K562 (cell line): ENCODE measurements at regions not wholly inside any gene's neighbourhood (a gene's known extent, or its start where the extent isn't known, plus 50 kb on each side); places are given as distances from the start of the nearest gene placed in this dataset.

ENCODE experiments used
- ATAC-seq: fragments of 200-7000 bp; cut with Tn5 transposase; 3 replicates; pipeline ENCODE4 v1.9.1; 2020; ENCODE audit warnings: moderate library complexity
- BruUV-seq: library from RNA; stranded (reverse); fragments of 400-500 nt; replicated peaks from 2 replicates; lab custom pipeline; 2021; lab: Mats Ljungman, UMichigan
- CTCF ChIA-PET: fragments of 300-600 bp; formaldehyde crosslinking; extraction: SDS; loops from one replicate; lab custom pipeline; 2021; ENCODE audit warnings: low intra/inter-chr PET ratio; lab: Yijun Ruan, JAX
- POLR2A ChIA-PET: fragments of 300-600, 350-650 bp; sonication (Branson Sonifier 250); formaldehyde crosslinking; extraction: SDS; loops from one replicate; lab custom pipeline; 2021; ENCODE audit warnings: antibody characterized with exemption, inconsistent platforms; lab: Yijun Ruan, JAX
- DNase-seq, 4 experiments: peaks; one replicate each; pipeline versions ENCODE4 v3.0.0 to v3.0.0-alpha.2; 2011 to 2018; ENCODE audit warnings: low spot score in 3 of 4, mixed read lengths in 3 of 4; ENCODE audit errors: extremely low read depth in 1 of 4
- FAIRE-seq: peaks from 2 replicates; lab custom pipeline; 2011; peaks lifted over from hg19 to GRCh38; lab: Jason Lieb, UNC
- H2AFZ ChIP-seq: 2 replicates; pipeline ENCODE4 v1.6.0; 2011; ENCODE audit warnings: low read depth, low read length, control low read depth, inconsistent platforms
- H3K27ac ChIP-seq: fragments of 200-600 bp; 3 replicates; pipeline ENCODE4 v1.8.0; 2011; ENCODE audit warnings: low read depth, mild to moderate bottlenecking, control low read depth, inconsistent platforms, low read length, moderate library complexity, mixed read lengths; ENCODE audit errors: extremely low read depth
- H3K27me3 ChIP-seq, 2 experiments: fragments of 300-600 bp in 1 of 2; 2 replicates in 1 of 2; 3 replicates in 1 of 2; pipeline versions ENCODE4 v1.6.0 to v1.8.0; 2011; ENCODE audit warnings: inconsistent platforms in 2 of 2, low read length in 2 of 2, mild to moderate bottlenecking in 1 of 2, mixed read lengths in 1 of 2, moderate library complexity in 1 of 2; ENCODE audit not compliant: control insufficient read depth in 2 of 2, insufficient read depth in 2 of 2
- H3K36me3 ChIP-seq: fragments of 300-600 bp; 3 replicates; pipeline ENCODE4 v1.8.0; 2011; ENCODE audit warnings: mild to moderate bottlenecking, low read length, inconsistent platforms; ENCODE audit not compliant: control insufficient read depth, insufficient read depth
- H3K4me1 ChIP-seq, 2 experiments: fragments of 200-600 bp in 1 of 2; replicated peaks in 1 of 2; 2 replicates in 1 of 2; 3 replicates in 1 of 2; pipeline versions ENCODE4 v1.5.1 to v1.8.0; 2011; ENCODE audit warnings: inconsistent platforms in 2 of 2, low read length in 2 of 2, mild to moderate bottlenecking in 1 of 2, mixed read lengths in 1 of 2, moderate library complexity in 1 of 2; ENCODE audit not compliant: control insufficient read depth in 2 of 2, insufficient read depth in 2 of 2
- H3K4me2 ChIP-seq: 2 replicates; pipeline ENCODE4 v1.6.1; 2011; ENCODE audit warnings: low read length, control low read depth, inconsistent platforms, mixed read lengths; ENCODE audit not compliant: insufficient read depth
- H3K4me3 ChIP-seq: fragments of 200-600 bp; sonication (generic), shearing (Covaris generic); 2 replicates; pipeline ENCODE4 v1.5.1; 2016; ENCODE audit warnings: control low read depth, inconsistent platforms
- H3K79me2 ChIP-seq: fragments of 200-600 bp; 3 replicates; pipeline ENCODE4 v1.8.0; 2011; ENCODE audit warnings: low read length, inconsistent platforms; ENCODE audit not compliant: control insufficient read depth, insufficient read depth
- H3K9ac ChIP-seq, 2 experiments: 2 replicates each; pipeline versions ENCODE4 v1.6.0 to v1.6.1; 2011; ENCODE audit warnings: low read depth in 2 of 2, low read length in 2 of 2, control low read depth in 1 of 2, inconsistent platforms in 1 of 2, mild to moderate bottlenecking in 1 of 2, mixed read lengths in 1 of 2; ENCODE audit not compliant: insufficient read depth in 1 of 2
- H3K9me1 ChIP-seq: one replicate; pipeline ENCODE4 v1.6.0; 2011; ENCODE audit warnings: inconsistent platforms, mild to moderate bottlenecking, low read length, moderate library complexity; ENCODE audit not compliant: control insufficient read depth, insufficient read depth
- H3K9me3 ChIP-seq: replicated peaks from 2 replicates; pipeline ENCODE4 v1.5.1; 2011; ENCODE audit warnings: low read depth, low read length, inconsistent platforms; ENCODE audit not compliant: control insufficient read depth, insufficient read depth
- H4K20me1 ChIP-seq: replicated peaks from 2 replicates; pipeline ENCODE4 v1.6.1; 2011; ENCODE audit warnings: low read length, inconsistent platforms, mixed read lengths; ENCODE audit not compliant: control insufficient read depth, insufficient read depth
- DDX20 ChIP-seq: fragments of 450-650 bp; IDR thresholded peaks from 2 replicates; pipeline ENCODE4 v1.6.1; 2016; ENCODE audit warnings: missing genetic modification characterization, low read depth, mild to moderate bottlenecking, missing compliant biosample characterization, moderate library complexity
- GTF2F1 ChIP-seq: IDR thresholded peaks from 2 replicates; pipeline ENCODE4 v1.6.1; 2011; ENCODE audit warnings: low read depth, low read length, improper control_type of control experiment
- HDAC1 ChIP-seq, 2 experiments: fragments of 450-650 bp; IDR thresholded peaks; 2 replicates each; pipeline ENCODE4 v1.6.1; 2016 to 2017; ENCODE audit warnings: inconsistent platforms in 1 of 2, mild to moderate bottlenecking in 1 of 2, moderate library complexity in 1 of 2
- RCOR1 ChIP-seq, 2 experiments: IDR thresholded peaks; 2 replicates each; pipeline ENCODE4 v1.6.1; 2012; ENCODE audit warnings: low read depth in 2 of 2, low read length in 2 of 2, borderline replicate concordance in 1 of 2, improper control_type of control experiment in 1 of 2
- SAP30 ChIP-seq: fragments of 200-600 bp; sonication (generic); IDR thresholded peaks from 2 replicates; pipeline ENCODE4 v1.6.1; 2012; ENCODE audit warnings: borderline replicate concordance, low read depth, mild to moderate bottlenecking, moderate library complexity, low read length, control low read depth, inconsistent platforms; ENCODE audit not compliant: insufficient read depth, poor library complexity, severe bottlenecking
- SRSF1 ChIP-seq: fragments of 200-400 bp; formaldehyde crosslinking; IDR thresholded peaks from 2 replicates; pipeline ENCODE4 v1.6.1; 2017; ENCODE audit warnings: mild to moderate bottlenecking, low read depth, low read length, moderate library complexity
- TAL1 ChIP-seq: fragments of 450-650 bp; IDR thresholded peaks from 2 replicates; pipeline ENCODE4 v1.6.1; 2016; ENCODE audit warnings: mild to moderate bottlenecking
- TRIM28 ChIP-seq: fragments of 450-650 bp; IDR thresholded peaks from 2 replicates; pipeline ENCODE4 v1.6.1; 2017
- XRCC4 ChIP-seq: IDR thresholded peaks from one replicate; pipeline ENCODE4 v1.6.1; 2011; ENCODE audit not compliant: insufficient read depth, insufficient read length; ENCODE audit errors: extremely low read depth
- ZBTB7A ChIP-seq: IDR thresholded peaks from 2 replicates; pipeline ENCODE4 v1.6.1; 2011; ENCODE audit warnings: low read depth, mild to moderate bottlenecking, low read length, moderate library complexity, borderline replicate concordance; ENCODE audit not compliant: control insufficient read depth
- ZNF224 ChIP-seq: sonication (generic); formaldehyde crosslinking; IDR thresholded peaks from 2 replicates; pipeline ENCODE4 v1.8.0; 2022; ENCODE audit warnings: mild to moderate bottlenecking, missing genetic modification reagents
- WGBS: fragments of 100-300 bp; shearing (Covaris generic); methylation state at CpG from one replicate; pipeline ENCODE4 v1.1.6; 2016; ENCODE audit warnings: low coverage, mixed read lengths; ENCODE audit not compliant: insufficient coverage; ENCODE audit errors: missing lambda C conversion rate; 5-methylcytosine and 5-hydroxymethylcytosine counted together
- in situ Hi-C: fragments of 300-500 bp; cut with MboI; formaldehyde crosslinking; loops from 4 replicates; pipeline ENCODE4 v1.15.0; 2018; ENCODE audit warnings: inconsistent platforms, mixed read lengths
- intact Hi-C: fragments of 100-400 bp; cut with micrococcal nuclease; formaldehyde crosslinking; loops from 2 replicates; pipeline ENCODE4 v1.14.2; 2022
- TF ChIP-seq, protein P1 (sequence below): fragments of 200-800 bp; sonication (Bioruptor generic); IDR thresholded peaks from 2 replicates; pipeline ENCODE4 v1.6.1; 2016; ENCODE audit warnings: missing genetic modification characterization, missing compliant biosample characterization
- TF ChIP-seq, protein P2 (sequence below): fragments of 250-450 bp; sonication (Bioruptor Pico); IDR thresholded peaks from 2 replicates; pipeline ENCODE4 v1.6.1; 2021; ENCODE audit warnings: mild to moderate bottlenecking
- TF ChIP-seq, protein P3 (sequence below): fragments of 450-650 bp; formaldehyde crosslinking; IDR thresholded peaks from 2 replicates; pipeline ENCODE4 v1.4.0; 2022; ENCODE audit warnings: missing genetic modification characterization

DNA sequence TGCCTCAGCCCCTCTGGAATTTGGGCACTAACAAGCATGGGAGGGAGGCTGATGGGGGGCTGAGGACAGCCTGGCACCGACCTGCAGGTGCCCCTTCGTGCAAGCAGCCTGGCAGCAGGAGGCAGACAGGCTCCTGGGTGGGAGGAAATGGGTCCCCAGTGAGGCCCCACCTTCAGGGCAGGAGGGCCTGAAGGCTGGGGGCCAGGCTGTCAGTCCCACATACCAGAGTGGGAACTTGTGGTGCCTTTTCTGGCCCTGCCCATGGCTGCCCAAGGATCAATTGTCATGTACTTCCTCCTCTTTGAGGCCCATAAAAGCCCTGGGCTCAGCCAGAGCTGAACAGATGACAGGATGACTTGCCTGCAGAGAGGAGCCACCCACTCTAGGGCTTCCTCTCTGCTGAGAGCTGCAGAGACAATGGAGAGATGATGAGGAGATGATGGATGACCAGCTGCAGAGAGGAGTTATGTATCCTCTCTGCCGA is 141.0 kb downstream of the PDHA2 start:
- in situ Hi-C loops, result no loop called here
- WGBS, result 0% methylated on average over 3 of the region's 3 CpGs
- no peak overlapping the region for H3K4me3 ChIP-seq
- H3K27me3 ChIP-seq, result no peaks in the 10 kb centered on the region
- no peaks in the 10 kb centered on the region for H3K4me1 ChIP-seq
- no peaks in the 10 kb centered on the region for H4K20me1 ChIP-seq
- no peak overlapping the region for H3K9ac ChIP-seq
- H3K9me3 ChIP-seq, result no peaks in the 10 kb centered on the region
- H3K79me2 ChIP-seq, result no peaks in the 10 kb centered on the region
- intact Hi-C loops, result no loop called here
- no peak overlapping the region for H2AFZ ChIP-seq
- no TSS peak for BruUV-seq
- TF ChIP-seq TAL1, result no peak
- TF ChIP-seq, protein P1, sequence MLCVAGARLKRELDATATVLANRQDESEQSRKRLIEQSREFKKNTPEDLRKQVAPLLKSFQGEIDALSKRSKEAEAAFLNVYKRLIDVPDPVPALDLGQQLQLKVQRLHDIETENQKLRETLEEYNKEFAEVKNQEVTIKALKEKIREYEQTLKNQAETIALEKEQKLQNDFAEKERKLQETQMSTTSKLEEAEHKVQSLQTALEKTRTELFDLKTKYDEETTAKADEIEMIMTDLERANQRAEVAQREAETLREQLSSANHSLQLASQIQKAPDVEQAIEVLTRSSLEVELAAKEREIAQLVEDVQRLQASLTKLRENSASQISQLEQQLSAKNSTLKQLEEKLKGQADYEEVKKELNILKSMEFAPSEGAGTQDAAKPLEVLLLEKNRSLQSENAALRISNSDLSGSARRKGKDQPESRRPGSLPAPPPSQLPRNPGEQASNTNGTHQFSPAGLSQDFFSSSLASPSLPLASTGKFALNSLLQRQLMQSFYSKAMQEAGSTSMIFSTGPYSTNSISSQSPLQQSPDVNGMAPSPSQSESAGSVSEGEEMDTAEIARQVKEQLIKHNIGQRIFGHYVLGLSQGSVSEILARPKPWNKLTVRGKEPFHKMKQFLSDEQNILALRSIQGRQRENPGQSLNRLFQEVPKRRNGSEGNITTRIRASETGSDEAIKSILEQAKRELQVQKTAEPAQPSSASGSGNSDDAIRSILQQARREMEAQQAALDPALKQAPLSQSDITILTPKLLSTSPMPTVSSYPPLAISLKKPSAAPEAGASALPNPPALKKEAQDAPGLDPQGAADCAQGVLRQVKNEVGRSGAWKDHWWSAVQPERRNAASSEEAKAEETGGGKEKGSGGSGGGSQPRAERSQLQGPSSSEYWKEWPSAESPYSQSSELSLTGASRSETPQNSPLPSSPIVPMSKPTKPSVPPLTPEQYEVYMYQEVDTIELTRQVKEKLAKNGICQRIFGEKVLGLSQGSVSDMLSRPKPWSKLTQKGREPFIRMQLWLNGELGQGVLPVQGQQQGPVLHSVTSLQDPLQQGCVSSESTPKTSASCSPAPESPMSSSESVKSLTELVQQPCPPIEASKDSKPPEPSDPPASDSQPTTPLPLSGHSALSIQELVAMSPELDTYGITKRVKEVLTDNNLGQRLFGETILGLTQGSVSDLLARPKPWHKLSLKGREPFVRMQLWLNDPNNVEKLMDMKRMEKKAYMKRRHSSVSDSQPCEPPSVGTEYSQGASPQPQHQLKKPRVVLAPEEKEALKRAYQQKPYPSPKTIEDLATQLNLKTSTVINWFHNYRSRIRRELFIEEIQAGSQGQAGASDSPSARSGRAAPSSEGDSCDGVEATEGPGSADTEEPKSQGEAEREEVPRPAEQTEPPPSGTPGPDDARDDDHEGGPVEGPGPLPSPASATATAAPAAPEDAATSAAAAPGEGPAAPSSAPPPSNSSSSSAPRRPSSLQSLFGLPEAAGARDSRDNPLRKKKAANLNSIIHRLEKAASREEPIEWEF, result no peak
- TF ChIP-seq SRSF1, result no peak
- no peak for TF ChIP-seq ZNF224 (CRISPR knock-in tag)
- TF ChIP-seq GTF2F1, result no peak
- TF ChIP-seq TRIM28, result no peak
- TF ChIP-seq, protein P2, sequence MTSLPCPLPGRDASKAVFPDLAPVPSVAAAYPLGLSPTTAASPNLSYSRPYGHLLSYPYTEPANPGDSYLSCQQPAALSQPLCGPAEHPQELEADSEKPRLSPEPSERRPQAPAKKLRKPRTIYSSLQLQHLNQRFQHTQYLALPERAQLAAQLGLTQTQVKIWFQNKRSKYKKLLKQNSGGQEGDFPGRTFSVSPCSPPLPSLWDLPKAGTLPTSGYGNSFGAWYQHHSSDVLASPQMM, result no peak
- no peak for TF ChIP-seq DDX20 (tag)
- TF ChIP-seq XRCC4, result no peak
- no peak for TF ChIP-seq ZBTB7A
- TF ChIP-seq RCOR1 (IDR thresholded peaks at IDR 0.05; ENCODE audit: borderline replicate concordance in 1 of 2, low read depth in 2 of 2, low read length in 2 of 2), result no peak
- TF ChIP-seq HDAC1 (IDR thresholded peaks at IDR 0.05), result no peak
- TF ChIP-seq, protein P3, sequence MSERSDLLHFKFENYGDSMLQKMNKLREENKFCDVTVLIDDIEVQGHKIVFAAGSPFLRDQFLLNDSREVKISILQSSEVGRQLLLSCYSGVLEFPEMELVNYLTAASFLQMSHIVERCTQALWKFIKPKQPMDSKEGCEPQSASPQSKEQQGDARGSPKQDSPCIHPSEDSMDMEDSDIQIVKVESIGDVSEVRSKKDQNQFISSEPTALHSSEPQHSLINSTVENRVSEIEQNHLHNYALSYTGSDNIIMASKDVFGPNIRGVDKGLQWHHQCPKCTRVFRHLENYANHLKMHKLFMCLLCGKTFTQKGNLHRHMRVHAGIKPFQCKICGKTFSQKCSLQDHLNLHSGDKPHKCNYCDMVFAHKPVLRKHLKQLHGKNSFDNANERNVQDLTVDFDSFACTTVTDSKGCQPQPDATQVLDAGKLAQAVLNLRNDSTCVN, result no peak
- no peak for TF ChIP-seq SAP30
- ChIA-PET POLR2A (no interaction called here), CTCF (no interaction called here)
- no peak overlapping the region for H3K27ac ChIP-seq
- FAIRE-seq, result no peak
- no peak for DNase-seq
- H3K9me1 ChIP-seq, result no peaks in the 10 kb centered on the region
- H3K4me2 ChIP-seq, result no peak overlapping the region
- H3K36me3 ChIP-seq, result no peaks in the 10 kb centered on the region
- no peak for ATAC-seq
